Astrocyte of the spinal cord (primary cell): ENCODE measurements at regions not wholly inside any gene's neighbourhood (a gene's known extent, or its start where the extent isn't known, plus 50 kb on each side); places are given as distances from the start of the nearest gene placed in this dataset.
A peak's percentile ranks its signal among the peaks of the same experiment; 100 is the strongest.

Source experiments
- DNase-seq: peaks from one replicate; pipeline ENCODE4 v3.0.0; 2011; ENCODE audit warnings: low read depth, low spot score
- H3K4me3 ChIP-seq: 2 replicates; pipeline ENCODE4 v1.5.1; 2011; ENCODE audit warnings: low read depth, mild to moderate bottlenecking, low read length, moderate library complexity
- CTCF ChIP-seq: IDR thresholded peaks from 2 replicates; pipeline ENCODE4 v1.5.1; 2012; ENCODE audit warnings: low read depth, mild to moderate bottlenecking, low read length, inconsistent platforms
- in situ Hi-C: cut with HindIII; loops from 2 replicates; pipeline ENCODE4 v1.10.0; 2017; ENCODE audit warnings: low sequenced_read_pairs

GRCh38 chr18:61606068-61606660, 272.9 kb downstream of the CDH20 start:
- peak overlapping the region; percentile 33 for H3K4me3 ChIP-seq
- no peak for TF ChIP-seq CTCF
- in situ Hi-C loops, result no loop called here
- DNase-seq, result peak; percentile 51

- H3K4me3 ChIP-seq, result peak overlapping the region; percentile 33
- in situ Hi-C loops, result no loop called here
- TF ChIP-seq CTCF, result no peak
- DNase-seq, result peak; percentile 26
These were observed 272.3 kb downstream of the CDH20 start for GRCh38 chr18:61605376-61606067.
